HepG2 (cell line): ENCODE measurements at regions not wholly inside any gene's neighbourhood (a gene's known extent, or its start where the extent isn't known, plus 50 kb on each side); places are given as distances from the start of the nearest gene placed in this dataset.

ENCODE experiments used
- ATAC-seq: fragments of 200-7000 bp; cut with Tn5 transposase; 3 replicates; pipeline ENCODE4 v1.9.1; 2020; ENCODE audit warnings: mild to moderate bottlenecking, moderate library complexity
- BruUV-seq: library from RNA; stranded (reverse); fragments of 400-500 nt; replicated peaks from 2 replicates; lab custom pipeline; 2021; lab: Mats Ljungman, UMichigan
- CTCF ChIA-PET: fragments of 300-600 bp; formaldehyde crosslinking; extraction: SDS; loops from one replicate; lab custom pipeline; 2021; ENCODE audit warnings: low total read pairs, inconsistent platforms, low intra/inter-chr PET ratio; lab: Yijun Ruan, JAX
- POLR2A ChIA-PET: fragments of 350-600 bp; sonication (Branson Sonifier 250); formaldehyde crosslinking; loops from one replicate; lab custom pipeline; 2020; ENCODE audit warnings: antibody characterized with exemption, inconsistent platforms; lab: Yijun Ruan, JAX
- DNase-seq: peaks from one replicate; pipeline ENCODE4 v3.0.0-alpha.2; 2015; ENCODE audit warnings: low spot score
- FAIRE-seq: peaks from 3 replicates; lab custom pipeline; 2011; peaks lifted over from hg19 to GRCh38; lab: Jason Lieb, UNC
- H2AFZ ChIP-seq: one replicate; pipeline ENCODE4 v1.6.1; 2011; ENCODE audit warnings: low read length, inconsistent platforms
- H3K27ac ChIP-seq: fragments of 300-600 bp; 3 replicates; pipeline ENCODE4 v1.8.0; 2011; ENCODE audit warnings: mixed run types, mild to moderate bottlenecking, mixed read lengths, low read length, inconsistent platforms; ENCODE audit not compliant: insufficient read depth; ENCODE audit errors: extremely low read length
- H3K27me3 ChIP-seq, 2 experiments: fragments of 200-600 bp in 1 of 2; 2 replicates in 1 of 2; 3 replicates in 1 of 2; pipeline versions ENCODE4 v1.6.0 to v1.8.0; 2011; ENCODE audit warnings: low read length in 2 of 2, mild to moderate bottlenecking in 2 of 2, moderate library complexity in 2 of 2, inconsistent platforms in 1 of 2; ENCODE audit not compliant: insufficient read depth in 2 of 2, control insufficient read depth in 1 of 2
- H3K36me3 ChIP-seq, 2 experiments: fragments of 200-600 bp in 1 of 2; replicated peaks in 1 of 2; 2 replicates in 1 of 2; 3 replicates in 1 of 2; pipeline versions ENCODE4 v1.5.1 to v1.8.0; 2011; ENCODE audit warnings: low read length in 2 of 2, inconsistent platforms in 1 of 2; ENCODE audit not compliant: insufficient read depth in 2 of 2, control insufficient read depth in 1 of 2
- H3K4me1 ChIP-seq: 2 replicates; pipeline ENCODE4 v1.5.1; 2012; ENCODE audit warnings: low read length, inconsistent platforms; ENCODE audit not compliant: insufficient read depth
- H3K4me2 ChIP-seq: 2 replicates; pipeline ENCODE4 v1.6.0; 2011; ENCODE audit warnings: low read depth, low read length, inconsistent platforms
- H3K4me3 ChIP-seq, 3 experiments: fragments of 200-600 bp in 1 of 3; sonication (generic), shearing (Covaris generic) in 1 of 3; replicated peaks in 1 of 3; 2 replicates each; pipeline ENCODE4 v1.5.1; 2011 to 2016; ENCODE audit warnings: low read length in 3 of 3, inconsistent platforms in 2 of 3, low read depth in 2 of 3, mild to moderate bottlenecking in 2 of 3, control low read depth in 1 of 3, mixed read lengths in 1 of 3; ENCODE audit not compliant: insufficient read depth in 1 of 3
- H3K79me2 ChIP-seq: one replicate; pipeline ENCODE4 v1.6.1; 2011; ENCODE audit warnings: low read length, inconsistent platforms; ENCODE audit not compliant: insufficient read depth
- H3K9ac ChIP-seq: 2 replicates; pipeline ENCODE4 v1.6.0; 2011; ENCODE audit warnings: mild to moderate bottlenecking, low read depth, low read length, inconsistent platforms; ENCODE audit not compliant: insufficient read depth
- H3K9me3 ChIP-seq: 2 replicates; pipeline ENCODE4 v1.5.1; 2012; ENCODE audit warnings: mild to moderate bottlenecking, low read length
- H4K20me1 ChIP-seq: 2 replicates; pipeline ENCODE4 v1.6.0; 2011; ENCODE audit warnings: inconsistent platforms, mild to moderate bottlenecking, low read length, moderate library complexity; ENCODE audit not compliant: insufficient read depth
- ATF7 ChIP-seq, 2 experiments: fragments of 450-650 bp in 1 of 2; sonication (generic) in 1 of 2; formaldehyde crosslinking in 1 of 2; IDR thresholded peaks; 2 replicates each; pipeline versions ENCODE4 v1.4.0 to v1.6.1; 2016 to 2020; ENCODE audit warnings: antibody characterized with exemption in 1 of 2, mild to moderate bottlenecking in 1 of 2, missing genetic modification reagents in 1 of 2
- DZIP1 ChIP-seq: sonication (generic); formaldehyde crosslinking; IDR thresholded peaks from 2 replicates; pipeline ENCODE4 v1.5.0; 2020; ENCODE audit warnings: mild to moderate bottlenecking, missing genetic modification reagents
- HCFC1 ChIP-seq: fragments of 150-350 bp; IDR thresholded peaks from 2 replicates; pipeline ENCODE4 v1.6.1; 2014; ENCODE audit warnings: low read depth, low read length
- KDM3A ChIP-seq: IDR thresholded peaks from 2 replicates; pipeline ENCODE4 v1.6.1; 2018; ENCODE audit warnings: low read depth, missing compliant biosample characterization
- MAF1 ChIP-seq: sonication (generic); formaldehyde crosslinking; IDR thresholded peaks from 2 replicates; pipeline ENCODE4 v1.5.0; 2020; ENCODE audit warnings: missing genetic modification reagents, borderline replicate concordance
- POLR2G ChIP-seq: fragments of 200-400 bp; formaldehyde crosslinking; IDR thresholded peaks from 2 replicates; pipeline ENCODE4 v1.6.1; 2018; ENCODE audit warnings: mild to moderate bottlenecking, low read depth, low read length, moderate library complexity
- TBL1XR1 ChIP-seq: fragments of 150-350 bp; IDR thresholded peaks from 2 replicates; pipeline ENCODE4 v1.6.1; 2014; ENCODE audit warnings: borderline replicate concordance, low read length; ENCODE audit not compliant: partially characterized antibody
- ZBTB4 ChIP-seq: sonication (generic); formaldehyde crosslinking; IDR thresholded peaks from 2 replicates; pipeline ENCODE4 v1.4.0; 2020; ENCODE audit warnings: missing genetic modification reagents, mild to moderate bottlenecking, borderline replicate concordance
- ZNF773 ChIP-seq: sonication (generic); formaldehyde crosslinking; IDR thresholded peaks from 2 replicates; pipeline ENCODE4 v1.4.0; 2020; ENCODE audit warnings: missing genetic modification reagents, borderline replicate concordance
- WGBS: methylation state at CpG from one replicate; pipeline ENCODE4 v1.1.6; 2017; ENCODE audit warnings: low lambda C conversion rate; 5-methylcytosine and 5-hydroxymethylcytosine counted together
- in situ Hi-C: cut with HindIII; loops from 2 replicates; pipeline ENCODE4 v1.10.0; 2017; ENCODE audit warnings: low pct_unique_long_range_greater_than_20kb; ENCODE audit not compliant: extremely low pct_ligation_motif_present
- intact Hi-C: fragments of 100-400 bp; cut with micrococcal nuclease; formaldehyde crosslinking; loops from one replicate; pipeline ENCODE4 v1.10.0; 2022; ENCODE audit not compliant: unreplicated experiment

GRCh38 chr12:65734226-65734625 lies 90.1 kb upstream of the HMGA2 start (continued):
- TF ChIP-seq ZBTB4 (CRISPR knock-in tag) = no peak
- no peak for TF ChIP-seq DZIP1 (CRISPR knock-in tag)

- H3K9ac ChIP-seq = no peak overlapping the region
- no peak overlapping the region for H3K4me3 ChIP-seq
- no TSS peak for BruUV-seq
- H3K27me3 ChIP-seq = peaks cover 1 to 14% of the 10 kb centered on the region in 2 experiments; a peak in 3 of 5 replicates
- peaks cover 7% of the 10 kb centered on the region; the same call in 1 of the 2 replicates for H3K4me1 ChIP-seq
- H3K9me3 ChIP-seq = no peaks in the 10 kb centered on the region
- H3K27ac ChIP-seq = no peak overlapping the region
- in situ Hi-C loops = loop anchor here (5.0 kb wide), 1 partner anchor 83 kb away; the partner anchor contains the start of gene HMGA2
- no peaks in the 10 kb centered on the region for H3K36me3 ChIP-seq
- POLR2A ChIA-PET = no interaction called here
- CTCF ChIA-PET = no interaction called here
- intact Hi-C loops = loop anchor here (5.0 to 10.0 kb wide), 2 partner anchors 83 to 245 kb away; partner anchors contain the start of gene HMGA2
- ATAC-seq (no peak), DNase-seq (no peak), FAIRE-seq (no peak)
- H2AFZ ChIP-seq = no peak overlapping the region
- H4K20me1 ChIP-seq = no peaks in the 10 kb centered on the region
- H3K4me2 ChIP-seq = no peak overlapping the region
- 70% methylated on average over 4 of the region's 4 CpGs for WGBS
- TF ChIP-seq POLR2G (no peak), MAF1 (CRISPR knock-in tag) (no peak), TBL1XR1 (no peak), ZNF773 (CRISPR knock-in tag) (no peak), HCFC1 (no peak), ATF7 (IDR thresholded peaks at IDR 0.05) (peak; percentile 71), ATF7 (CRISPR knock-in tag; IDR thresholded peaks at IDR 0.05) (no peak), KDM3A (CRISPR knock-in tag) (no peak)
- no peaks in the 10 kb centered on the region for H3K79me2 ChIP-seq
Observed at GRCh38 chr12:65739606-65740005, 84.7 kb upstream of the HMGA2 start.
